ENCODE measurements at regions not wholly inside any gene's neighbourhood (a gene's known extent, or its start where the extent isn't known, plus 50 kb on each side); places are given as distances from the start of the nearest gene placed in this dataset.
"Not testable (repeated sequence)": the region's sequence is repeated elsewhere in the genome, so short reads cannot be mapped to it uniquely, and the experiment has no call there.

GRCh38 chr6:8172530-8172929, 70.2 kb upstream of the EEF1E1 start:
- Histone ChIP-seq H3K4me3 (no peak overlapping the region), H3K27ac (no peak overlapping the region)
- DNase-seq (ENCODE audit: low spot score) = no peak
- TF ChIP-seq CTCF (IDR thresholded peaks at IDR 0.05) = no peak

DNA sequence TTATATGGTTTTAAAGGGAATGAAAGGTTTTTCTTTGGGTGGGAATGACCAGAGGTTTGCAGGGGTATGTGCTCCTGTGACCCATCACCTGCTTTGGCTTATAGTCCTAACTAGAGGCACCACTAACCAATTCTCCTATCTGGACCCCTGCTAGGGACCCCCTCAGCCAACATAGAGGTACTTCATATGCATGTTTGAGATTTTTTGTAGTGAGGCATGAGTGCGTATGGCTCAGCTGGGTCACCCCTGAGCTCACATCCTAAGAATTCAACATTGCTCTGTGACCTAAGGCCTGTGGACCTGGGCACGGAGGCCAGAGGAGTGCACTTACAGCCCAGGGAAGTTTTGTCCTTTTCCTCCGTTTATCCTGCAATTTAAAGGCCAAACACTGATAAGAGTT, 68.4 kb upstream of the EEF1E1 start:
- no peak overlapping the region for H3K4me3 ChIP-seq

GRCh38 chr6:8170245-8170644, 67.9 kb upstream of the EEF1E1 start:
- Histone ChIP-seq H3K27ac (no peak overlapping the region), H3K4me3 (no peak overlapping the region)
- TF ChIP-seq CTCF (IDR thresholded peaks at IDR 0.05) = no peak
- DNase-seq (ENCODE audit: low spot score) = no peak

More for the DNA sequence above, 68.4 kb upstream of the EEF1E1 start:
- no peak for DNase-seq (ENCODE audit: low spot score)
- TF ChIP-seq CTCF (IDR thresholded peaks at IDR 0.05) = no peak
- H3K27ac ChIP-seq = no peak overlapping the region

DNA sequence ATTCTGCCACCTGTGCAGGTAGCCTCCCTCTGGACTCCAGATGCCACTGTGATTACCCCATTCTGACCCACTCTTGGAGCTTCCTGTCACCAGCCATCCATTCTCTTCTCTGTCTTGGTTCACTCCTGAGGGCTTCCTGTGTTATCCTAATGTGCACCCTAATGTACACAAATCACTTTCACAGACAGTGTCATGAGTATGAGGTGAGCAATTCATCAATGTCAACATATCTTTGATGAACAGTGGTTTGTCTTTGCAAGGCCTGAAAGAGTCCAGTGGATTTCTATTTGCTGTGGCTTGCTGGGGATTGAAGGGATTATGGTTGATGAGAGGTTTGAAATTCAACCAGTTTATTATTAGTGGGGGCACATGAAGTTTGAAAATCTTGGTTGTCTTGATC, 63.8 kb upstream of the EEF1E1 start:
- Histone ChIP-seq H3K27ac (no peak overlapping the region), H3K4me3 (no peak overlapping the region)
- TF ChIP-seq CTCF (IDR thresholded peaks at IDR 0.05) = no peak
- no peak for DNase-seq (ENCODE audit: low spot score)

GRCh38 chr6:8165008-8165407, 62.7 kb upstream of the EEF1E1 start:
- DNase-seq (ENCODE audit: low spot score); H3K27ac ChIP-seq; H3K4me3 ChIP-seq: not testable (repeated sequence)

GRCh38 chr6:8164281-8164680, 61.9 kb upstream of the EEF1E1 start:
- not testable (repeated sequence) for DNase-seq (ENCODE audit: low spot score); H3K4me3 ChIP-seq; H3K27ac ChIP-seq

- DNase-seq (ENCODE audit: low spot score) = no peak
- no peak for TF ChIP-seq CTCF (IDR thresholded peaks at IDR 0.05)
- Histone ChIP-seq H3K27ac (no peak overlapping the region), H3K4me3 (no peak overlapping the region)
These were observed 57.6 kb upstream of the EEF1E1 start for GRCh38 chr6:8159966-8160365.

DNA sequence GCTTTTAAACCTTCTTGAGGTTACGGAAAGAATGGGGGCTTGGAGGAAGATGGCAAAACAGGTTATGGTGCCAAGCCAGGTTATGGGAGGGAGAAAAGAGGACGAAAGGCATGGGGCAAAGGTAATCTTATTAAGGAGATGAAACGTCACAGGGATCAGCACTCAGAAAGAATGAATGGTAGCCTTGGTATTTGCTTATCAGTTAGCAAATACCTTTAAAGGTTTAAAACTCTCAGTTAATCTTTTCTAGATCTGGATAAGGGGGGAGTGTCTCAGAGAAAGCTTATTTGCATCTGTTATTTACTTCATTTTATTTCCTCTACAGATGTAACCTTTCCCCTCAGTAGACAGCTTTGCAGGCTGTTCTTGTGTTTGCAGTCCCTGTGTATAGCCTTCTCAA, 55.5 kb upstream of the EEF1E1 start:
- Histone ChIP-seq H3K4me3 (no peak overlapping the region), H3K27ac (no peak overlapping the region)
- no peak for DNase-seq (ENCODE audit: low spot score)
- no peak for TF ChIP-seq CTCF (IDR thresholded peaks at IDR 0.05)
